Stimulated activated CD8-positive, alpha-beta memory T cell treated with anti-CD3 and anti-CD28 coated beads, Interleukin-2, amount 100 ng/mL, for 1 hour (primary cell): ENCODE measurements at regions not wholly inside any gene's neighbourhood (a gene's known extent, or its start where the extent isn't known, plus 50 kb on each side); places are given as distances from the start of the nearest gene placed in this dataset.

Experiments used
- DNase-seq, 2 donors: peaks; one replicate each; pipeline ENCODE4 v3.0.0-alpha.2; 2020; ENCODE audit warnings: low read depth in 2 of 2

DNA sequence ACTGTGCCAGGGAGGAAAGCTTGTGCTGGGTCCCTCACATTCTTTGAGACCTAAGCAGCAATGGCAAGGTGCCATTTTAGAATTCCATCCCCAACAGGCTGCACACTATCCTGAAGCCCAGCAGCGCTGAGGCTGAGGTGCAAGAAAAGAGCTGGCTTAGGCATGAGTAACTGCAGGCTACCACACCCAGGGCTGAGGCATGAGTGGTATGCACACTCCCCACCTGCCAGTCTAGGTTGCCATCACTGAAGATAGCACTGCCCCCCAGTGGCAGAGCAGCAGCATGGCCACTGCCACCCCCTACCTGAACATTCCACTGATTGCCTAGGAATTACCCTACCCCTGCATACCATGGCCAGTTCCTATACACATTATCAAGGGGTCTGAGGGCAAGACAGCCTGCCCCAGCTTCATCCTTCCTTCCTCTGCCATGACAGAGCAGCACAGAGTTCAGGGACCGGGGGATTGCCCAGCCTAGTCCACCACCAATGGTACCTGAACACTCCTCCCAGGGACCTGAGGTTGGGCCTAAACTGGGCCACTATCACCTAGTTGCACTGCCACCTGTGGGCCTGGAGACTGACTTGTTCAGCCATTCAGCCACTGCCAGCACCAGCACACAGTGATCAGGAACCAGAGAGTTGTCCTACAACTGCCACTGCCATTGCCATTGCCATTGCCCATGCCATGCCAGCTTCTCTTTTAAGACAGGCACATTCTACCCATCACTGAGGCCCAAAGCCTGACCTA lies 129.8 kb downstream of the SATB1 start:
- no peak for DNase-seq

DNA sequence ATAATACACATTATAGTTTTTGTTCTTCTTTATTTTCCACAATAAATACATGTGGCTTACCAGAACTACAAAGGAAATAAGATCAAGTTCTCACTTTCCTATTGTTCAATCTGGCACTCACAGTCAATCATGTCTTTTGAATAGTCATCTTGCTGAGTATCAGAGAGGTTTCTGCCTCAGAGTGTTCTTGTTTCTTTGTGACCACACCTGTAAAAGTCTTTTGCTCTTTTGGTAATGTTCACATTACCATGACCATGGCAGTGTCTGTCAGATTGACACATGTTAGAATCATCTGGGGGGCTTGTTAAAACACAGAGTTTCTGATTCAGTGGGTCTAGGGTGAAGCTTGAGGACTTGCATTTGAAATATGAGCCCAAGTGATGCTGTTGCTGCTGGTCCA lies 135.0 kb downstream of the SATB1 start:
- DNase-seq: no peak

- DNase-seq: no peak
These were observed 136.9 kb downstream of the SATB1 start for GRCh38 chr3:18288243-18288642.

DNA sequence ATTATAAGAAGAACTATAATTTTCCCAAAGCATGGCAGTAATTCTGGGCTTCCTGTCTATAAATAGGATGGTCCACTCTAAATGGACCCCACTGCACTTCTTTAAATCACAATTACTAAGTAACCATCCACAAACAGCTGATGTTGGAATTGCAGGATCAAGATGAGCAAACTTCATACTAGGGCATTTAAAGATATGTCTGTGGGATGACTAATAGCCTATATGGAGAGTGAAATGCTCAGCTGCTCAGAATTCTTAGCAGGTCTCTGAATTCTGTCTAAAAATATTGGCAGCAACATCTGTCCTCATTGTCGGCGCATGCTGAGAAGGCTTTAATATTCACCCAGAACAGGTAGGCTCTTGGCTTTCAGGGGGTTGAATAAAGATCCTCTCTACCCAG lies 140.4 kb downstream of the SATB1 start:
- no peak for DNase-seq

GRCh38 chr3:18283680-18284079 lies 141.5 kb downstream of the SATB1 start:
- no peak for DNase-seq

DNA sequence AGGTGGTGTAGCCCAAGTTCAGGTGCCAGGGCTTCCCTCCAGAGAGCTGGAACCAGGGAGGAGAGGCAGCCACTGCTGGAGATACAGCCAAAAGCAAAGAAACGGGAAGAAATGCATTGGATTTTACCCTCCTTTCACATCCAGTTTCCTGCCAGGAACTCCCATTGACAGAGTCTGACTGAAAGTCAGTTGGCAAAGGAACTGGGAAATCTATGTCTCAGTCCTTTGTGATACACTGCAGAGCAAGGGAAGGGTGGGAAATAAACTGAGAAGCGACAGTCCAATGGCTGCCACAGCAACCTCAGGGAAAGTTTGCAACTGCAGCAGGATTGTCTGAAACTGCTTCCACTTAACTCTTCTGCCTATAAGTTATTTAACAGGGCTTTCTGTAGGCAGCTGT lies 142.6 kb downstream of the SATB1 start:
- no peak for DNase-seq

DNA sequence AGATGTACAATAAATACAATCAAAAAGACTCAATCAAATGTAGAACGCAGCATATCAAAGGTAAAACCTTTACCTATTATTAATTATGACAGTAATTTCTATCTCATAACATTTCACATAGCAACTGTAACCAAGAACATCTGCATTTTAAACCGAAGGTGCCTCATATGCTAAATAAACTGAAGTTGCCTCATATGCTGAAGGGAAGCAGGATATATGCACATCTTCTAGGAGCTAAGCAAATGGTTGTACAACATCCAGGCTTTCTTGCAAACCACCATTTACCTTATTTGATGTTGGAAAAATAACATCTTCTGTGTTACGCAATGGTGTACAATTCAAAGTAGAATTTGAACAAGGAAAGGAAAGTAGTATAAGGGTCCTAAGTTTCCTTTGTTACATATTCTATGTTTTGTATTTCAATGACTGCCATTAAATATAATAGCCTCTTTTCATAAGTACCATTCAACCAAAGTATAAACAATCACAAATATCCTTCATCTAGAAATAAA lies 145.9 kb downstream of the SATB1 start:
- DNase-seq: no peak

DNA sequence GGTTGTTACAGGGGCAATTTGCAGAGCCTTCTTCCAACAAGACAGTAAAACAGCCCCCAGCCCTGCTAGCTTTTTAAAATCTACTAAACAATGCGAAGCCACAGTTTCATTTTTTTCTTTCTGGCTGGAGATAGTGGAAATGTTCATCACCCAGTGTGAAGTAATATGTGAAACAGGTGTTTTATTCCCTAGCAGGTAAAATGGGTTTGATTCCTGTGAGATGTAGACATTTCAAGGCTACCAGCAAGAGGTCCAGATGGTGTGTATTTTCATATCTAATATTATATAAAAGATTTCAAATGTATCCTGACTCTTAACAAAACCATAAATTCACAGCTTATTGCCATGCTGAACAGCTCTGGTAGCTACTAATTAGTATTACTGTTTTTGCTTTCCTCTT lies 160.3 kb downstream of the SATB1 start:
- no peak for DNase-seq

- no peak for DNase-seq
These were observed 160.8 kb downstream of the SATB1 start for GRCh38 chr3:18264361-18264760.

- no peak for DNase-seq
These were observed 166.6 kb downstream of the SATB1 start for GRCh38 chr3:18258492-18258891.

DNA sequence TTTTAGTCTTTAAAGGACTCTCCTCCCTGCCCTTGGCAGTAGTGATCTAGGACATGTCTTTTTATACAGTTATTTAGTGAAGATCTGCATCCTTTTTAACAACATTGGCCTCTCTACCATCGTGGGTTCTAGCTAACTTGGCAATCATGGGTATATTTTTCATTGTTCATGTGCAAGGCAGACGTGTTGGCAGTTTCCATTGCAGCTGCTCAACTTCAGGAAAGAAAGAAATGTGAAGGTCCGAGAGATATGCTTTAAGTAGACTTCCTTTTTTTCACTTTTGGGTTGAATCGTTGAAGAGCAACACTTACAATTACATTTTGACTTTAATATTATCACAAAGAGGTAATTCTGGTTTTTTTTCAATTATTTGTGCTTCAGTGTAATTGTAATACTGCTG lies 172.6 kb downstream of the SATB1 start:
- no peak for DNase-seq

- DNase-seq: no peak
These were observed 174.1 kb downstream of the SATB1 start for GRCh38 chr3:18250991-18251390.

- no peak for DNase-seq
These were observed 176.0 kb downstream of the SATB1 start for GRCh38 chr3:18249126-18249525.

- no peak for DNase-seq
These were observed 177.3 kb downstream of the SATB1 start for GRCh38 chr3:18247776-18248310.

DNA sequence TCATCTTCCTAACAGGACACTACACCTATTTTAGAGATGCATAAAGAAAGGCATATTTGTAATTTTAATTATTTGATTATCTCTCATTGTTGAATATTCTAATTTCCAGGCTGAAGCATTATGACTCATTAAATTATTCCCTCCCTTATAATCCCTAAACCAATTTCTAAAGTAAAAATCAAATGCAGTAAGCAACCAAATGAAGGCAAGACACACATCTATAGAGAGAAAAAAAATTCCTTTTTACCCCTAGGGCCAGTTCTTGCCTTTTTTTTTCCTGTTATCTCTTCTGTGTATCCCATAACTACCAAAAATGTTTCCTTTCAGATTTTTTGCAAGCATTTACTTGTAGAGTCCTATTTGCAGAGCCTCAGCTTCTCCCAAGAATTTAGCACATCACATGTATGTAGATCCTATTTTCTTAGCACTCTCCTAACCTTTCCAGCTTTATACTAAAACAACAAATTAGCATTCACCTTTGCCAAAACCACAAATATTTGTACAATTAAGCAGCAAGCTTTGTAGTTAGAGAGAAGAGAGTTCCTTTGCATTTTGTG lies 177.9 kb downstream of the SATB1 start:
- no peak for DNase-seq

DNA sequence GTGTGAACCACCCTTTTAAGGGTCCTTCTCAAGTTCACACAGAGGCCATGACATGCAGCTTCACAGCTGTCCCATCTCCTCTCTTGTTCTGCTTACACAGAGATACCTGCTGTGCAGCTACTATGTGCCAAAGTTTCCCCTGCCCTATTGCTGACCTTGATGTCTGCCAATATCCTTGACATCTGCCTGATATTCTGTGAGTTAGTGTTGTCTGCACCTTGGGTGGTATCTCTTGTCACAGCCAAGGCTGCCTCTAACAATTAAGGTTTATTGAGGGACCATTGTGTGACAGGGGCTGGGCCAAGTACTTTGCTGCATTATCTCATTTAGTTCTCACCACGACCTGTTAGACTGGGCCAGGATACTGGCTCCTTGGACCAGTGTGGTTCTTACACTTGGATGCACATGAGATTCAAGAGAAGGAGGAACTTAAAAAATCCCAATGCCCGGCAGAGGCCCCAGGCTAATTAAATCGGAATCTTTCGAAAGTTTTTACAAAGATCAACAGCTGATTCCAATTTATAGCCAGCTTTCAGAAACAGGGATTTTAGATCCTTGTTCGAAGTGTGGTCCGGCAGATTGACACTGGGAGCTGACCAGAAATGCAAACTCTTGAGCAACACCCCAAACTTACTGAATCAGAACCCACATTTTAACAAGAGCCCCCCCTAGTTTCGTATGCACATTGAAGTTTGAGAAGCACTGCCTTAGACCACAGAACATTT lies 178.6 kb downstream of the SATB1 start:
- DNase-seq: no peak

DNA sequence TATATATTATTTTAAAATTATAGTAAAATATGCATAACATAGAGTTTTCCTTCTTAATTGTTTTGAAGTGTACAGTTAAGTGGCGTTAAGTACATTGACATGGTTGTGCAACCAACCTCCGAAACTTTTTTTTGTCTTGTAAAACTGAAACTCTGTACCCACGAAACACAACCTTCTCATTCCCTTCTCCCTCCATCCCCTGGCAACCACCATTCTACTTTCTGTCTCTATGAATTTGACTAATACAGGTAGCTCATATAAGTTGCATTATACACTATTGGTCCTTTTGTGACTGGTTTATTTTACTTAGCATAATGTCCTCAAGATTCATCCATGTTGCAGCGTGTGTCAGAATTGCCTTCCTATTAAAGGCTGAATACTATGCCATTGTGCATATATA lies 179.4 kb downstream of the SATB1 start:
- DNase-seq: no peak

DNA sequence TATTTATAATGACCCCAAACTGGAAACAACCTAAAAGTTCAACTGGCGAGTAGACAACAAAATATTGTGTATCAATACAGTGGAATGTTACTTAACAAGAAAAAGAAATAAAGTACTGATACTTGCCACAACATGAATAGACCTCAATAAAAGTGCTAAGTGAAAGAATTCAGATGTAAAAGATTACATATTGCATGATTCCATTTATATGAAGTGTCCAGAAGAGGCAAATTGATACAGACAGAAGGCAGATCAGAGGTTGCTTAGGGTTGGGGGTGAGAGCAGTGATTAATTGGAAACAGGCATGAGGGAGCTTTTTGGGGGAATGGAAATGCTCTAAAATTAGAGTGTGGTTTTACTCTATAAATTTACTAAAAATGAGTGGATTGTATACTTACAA lies 183.3 kb downstream of the SATB1 start:
- DNase-seq: no peak

GRCh38 chr3:18239674-18240073 lies 185.5 kb downstream of the SATB1 start:
- DNase-seq: no peak

GRCh38 chr3:18238746-18239331 lies 186.3 kb downstream of the SATB1 start:
- no peak for DNase-seq

DNA sequence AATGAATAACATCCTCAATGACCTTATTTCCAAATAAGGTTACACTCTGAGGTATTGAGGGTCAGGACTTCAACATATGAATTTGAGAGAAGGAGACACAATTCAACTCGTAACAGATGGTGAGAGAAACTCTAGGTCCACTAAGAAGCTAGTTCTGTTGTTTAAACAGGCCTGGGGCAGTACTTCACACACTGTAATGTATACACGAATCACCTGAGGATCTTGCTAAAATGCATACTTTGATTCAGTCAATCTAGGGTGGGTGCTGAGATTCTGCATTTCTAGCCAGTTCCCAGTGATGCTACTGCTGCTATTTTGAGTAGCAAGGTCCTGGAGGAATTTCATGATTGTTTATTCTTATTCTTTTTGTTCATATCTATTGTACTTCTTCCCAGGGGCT lies 186.8 kb downstream of the SATB1 start:
- no peak for DNase-seq

- no peak for DNase-seq
These were observed 187.7 kb downstream of the SATB1 start for GRCh38 chr3:18237251-18238005.
